Activated naive CD4-positive, alpha-beta T cell treated with Interleukin-2 at 50 U/mL for 16 hours (primary cell): ENCODE measurements at regions not wholly inside any gene's neighbourhood (a gene's known extent, or its start where the extent isn't known, plus 50 kb on each side); places are given as distances from the start of the nearest gene placed in this dataset.
"Not testable (repeated sequence)": the region's sequence is repeated elsewhere in the genome, so short reads cannot be mapped to it uniquely, and the experiment has no call there.

Experiments
- DNase-seq: peaks from one replicate; pipeline ENCODE4 v3.0.0-alpha.2; 2020

DNA sequence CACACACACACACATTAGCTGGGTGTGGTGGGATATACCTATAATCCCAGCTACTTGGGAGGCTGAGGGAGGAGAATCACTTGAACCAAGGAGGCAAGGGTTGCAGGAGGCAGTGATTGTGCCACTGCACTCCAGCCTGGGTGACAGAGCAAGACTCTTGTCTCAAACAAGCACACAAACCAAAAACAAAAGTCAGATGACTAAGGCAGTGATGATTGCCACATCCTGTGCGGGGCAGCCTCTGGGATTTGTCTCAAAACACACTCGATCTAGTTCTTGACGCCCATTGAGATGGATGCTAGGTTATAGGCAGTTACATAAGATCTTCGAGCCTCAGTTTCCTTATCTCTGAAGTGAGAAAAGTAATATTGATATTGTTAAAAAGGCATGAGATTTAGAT lies 57.8 kb upstream of the NBPF8 start:
- DNase-seq = peak; percentile 65

DNA sequence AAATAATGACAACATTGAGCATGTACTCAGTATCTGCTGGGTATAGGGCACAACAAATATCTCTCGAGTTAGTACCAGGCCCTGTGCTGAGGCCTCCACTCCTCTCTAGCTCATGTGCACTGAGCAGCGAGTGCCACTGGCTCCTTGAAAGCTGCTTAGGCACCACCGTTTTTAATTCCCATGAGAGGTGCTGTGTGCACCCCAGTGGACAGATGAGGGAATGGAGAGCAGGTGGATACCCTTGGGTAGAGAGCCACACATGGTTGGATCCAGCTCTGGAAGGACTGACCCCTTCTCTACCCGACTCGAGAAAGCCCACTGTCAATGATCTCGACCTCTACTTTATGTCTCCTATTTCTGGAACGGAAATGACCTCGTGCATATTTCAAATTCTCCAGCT lies 58.7 kb upstream of the NBPF8 start:
- not testable (repeated sequence) for DNase-seq

DNA sequence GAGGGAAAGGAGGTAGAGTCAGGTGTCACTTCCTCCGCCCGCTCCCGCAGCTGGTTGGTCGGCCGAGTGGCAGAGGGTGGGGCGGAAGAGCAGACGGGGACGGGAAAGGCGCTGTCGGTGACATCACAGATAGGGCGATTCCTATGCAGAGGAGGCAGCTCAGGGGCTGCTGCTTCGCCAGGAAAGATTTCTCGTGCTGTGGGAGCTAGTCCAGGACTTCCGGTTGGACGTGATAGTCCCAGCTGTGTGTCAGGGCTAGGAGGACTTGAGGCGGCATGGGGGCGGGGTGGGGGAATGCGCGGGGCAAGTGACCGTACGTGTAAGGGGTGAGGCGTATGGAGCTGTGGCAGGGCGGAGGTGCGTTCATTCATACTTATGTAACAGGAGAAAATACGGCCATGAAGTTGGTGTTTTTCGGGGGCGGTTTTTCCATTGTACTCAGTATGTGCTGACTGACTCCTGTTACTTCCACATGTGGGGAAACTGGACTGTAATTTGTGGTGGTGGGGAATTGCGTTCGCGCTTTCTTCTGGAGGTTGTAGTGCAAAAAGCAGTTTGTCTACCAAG lies 60.1 kb upstream of the NBPF8 start:
- DNase-seq = peak; percentile 59

GRCh38 chr1:120342231-120343073 lies 72.4 kb upstream of the NBPF8 start:
- DNase-seq = peak; percentile 14

DNA sequence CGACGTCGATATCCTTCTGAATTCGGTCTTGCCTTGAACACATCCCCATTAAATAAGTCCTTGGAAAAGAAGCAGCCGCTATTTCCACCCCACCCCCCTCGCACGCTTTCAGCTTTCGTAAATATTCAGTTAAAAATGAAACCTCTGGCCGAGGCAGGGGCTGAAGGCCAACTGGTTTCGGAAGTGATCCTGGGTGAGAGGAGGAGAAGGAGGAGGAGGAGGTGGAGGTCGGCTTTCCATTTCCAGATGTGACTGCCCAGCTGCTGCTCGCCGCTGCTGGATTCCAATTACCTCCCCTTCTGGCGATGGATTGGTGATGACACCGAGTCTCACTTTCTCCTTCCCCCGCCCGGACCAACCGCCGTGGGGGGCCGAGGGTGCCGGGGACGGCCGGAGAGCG lies 73.1 kb upstream of the NBPF8 start:
- peak; percentile 12 for DNase-seq

GRCh38 chr1:120340838-120341751 lies 73.7 kb upstream of the NBPF8 start:
- peak; percentile 62 for DNase-seq

DNA sequence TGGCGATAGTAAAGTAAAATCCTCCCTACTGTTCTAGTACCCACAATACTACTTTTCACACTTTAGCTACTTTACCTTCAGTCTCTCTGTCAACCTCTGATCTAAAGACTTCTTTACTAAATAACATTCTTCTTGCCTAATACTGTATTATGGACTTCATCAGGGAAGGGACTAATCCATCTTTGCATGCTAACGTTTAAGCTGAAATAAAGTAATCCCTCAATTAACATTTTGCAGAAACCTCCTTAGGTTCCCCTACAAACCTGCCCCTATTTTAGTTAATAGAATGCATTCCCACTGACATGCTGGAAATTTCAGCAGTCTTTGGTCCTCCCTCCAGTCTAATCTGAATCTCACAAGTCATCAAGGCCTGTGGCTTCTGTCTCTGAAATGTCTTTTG lies 99.1 kb upstream of the NBPF8 start:
- not testable (repeated sequence) for DNase-seq

DNA sequence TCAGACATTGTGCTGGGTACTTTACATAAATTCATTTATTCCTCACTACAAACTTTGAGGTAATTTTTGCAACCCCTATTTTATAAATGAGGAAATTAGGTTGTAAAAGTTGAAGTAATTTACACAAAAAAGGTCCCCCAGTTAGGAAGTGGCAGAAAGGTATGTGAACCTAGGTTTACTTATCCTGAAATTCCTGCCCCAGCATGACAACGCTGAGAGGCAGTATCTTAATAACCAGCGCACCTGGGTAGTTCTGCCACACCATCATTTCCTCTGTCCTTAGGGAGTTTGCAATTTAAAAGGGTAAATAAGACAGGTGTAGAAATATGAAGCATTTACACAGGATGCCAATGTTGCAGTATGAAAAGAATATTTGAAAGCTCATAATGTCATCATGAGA lies 102.9 kb upstream of the NBPF8 start:
- not testable (repeated sequence) for DNase-seq

GRCh38 chr1:120308940-120309578 lies 105.8 kb upstream of the NBPF8 start:
- DNase-seq = not testable (repeated sequence)

DNA sequence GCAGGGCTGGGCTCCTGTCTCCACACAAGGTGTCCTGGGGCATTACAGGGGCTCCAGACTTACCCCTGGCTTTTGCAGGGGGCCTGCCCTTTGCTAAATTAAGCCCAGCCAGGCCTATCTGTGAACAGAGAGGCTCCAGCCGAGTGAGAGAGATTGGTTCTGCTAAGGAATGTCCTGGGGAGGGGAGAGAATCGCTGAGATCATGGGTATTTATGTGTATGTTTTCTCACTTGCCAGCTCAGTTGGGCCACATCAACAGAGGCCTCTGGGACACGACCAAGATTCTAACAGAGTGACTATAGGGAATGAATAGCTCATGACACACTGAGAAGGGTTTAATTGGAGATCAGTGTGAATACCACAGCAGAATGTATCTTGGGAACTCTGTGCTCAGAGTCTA lies 109.8 kb upstream of the NBPF8 start:
- not testable (repeated sequence) for DNase-seq

DNA sequence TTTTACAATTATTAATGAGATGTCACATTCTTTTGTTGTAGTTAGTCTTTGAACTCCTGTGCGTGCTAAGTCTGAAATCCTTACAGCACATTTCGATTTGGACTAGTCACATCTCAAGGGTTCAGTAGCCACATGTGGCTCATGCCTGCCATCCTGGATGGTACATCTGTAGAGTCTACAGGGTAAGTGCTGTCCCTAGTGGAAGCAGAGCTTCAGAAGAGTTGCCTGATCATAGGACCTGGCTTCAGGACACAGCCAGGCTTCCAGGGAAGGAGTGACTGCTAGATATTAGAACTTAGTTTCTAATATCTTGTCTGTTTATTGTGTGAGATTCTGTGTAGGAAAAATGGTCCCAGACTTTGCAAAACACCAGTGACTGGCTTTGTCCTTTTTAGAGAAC lies 110.5 kb upstream of the NBPF8 start:
- DNase-seq = not testable (repeated sequence)

- DNase-seq = not testable (repeated sequence)
Measured at GRCh38 chr1:120299433-120300057, 115.3 kb upstream of the NBPF8 start.

DNA sequence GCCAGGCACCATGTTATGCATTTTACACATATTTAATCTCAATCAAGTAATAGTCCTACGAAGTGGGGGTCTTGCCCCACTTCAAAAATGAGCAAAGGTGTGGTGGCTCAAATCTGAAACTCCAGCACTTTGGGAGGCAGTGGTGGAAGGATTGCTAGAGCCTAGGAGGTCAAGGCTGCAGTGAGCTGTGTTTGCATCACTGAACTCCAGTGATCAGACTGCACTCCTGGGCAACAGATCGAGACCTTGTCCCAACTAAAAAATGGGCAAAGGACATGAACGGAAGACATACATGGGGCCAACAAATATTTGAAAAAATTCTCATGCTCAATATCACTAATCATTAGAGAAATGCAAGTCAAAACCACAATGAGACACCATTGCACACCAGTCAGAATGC lies 116.3 kb upstream of the NBPF8 start:
- not testable (repeated sequence) for DNase-seq

GRCh38 chr1:120297345-120297953 lies 117.4 kb upstream of the NBPF8 start:
- DNase-seq = not testable (repeated sequence)

DNA sequence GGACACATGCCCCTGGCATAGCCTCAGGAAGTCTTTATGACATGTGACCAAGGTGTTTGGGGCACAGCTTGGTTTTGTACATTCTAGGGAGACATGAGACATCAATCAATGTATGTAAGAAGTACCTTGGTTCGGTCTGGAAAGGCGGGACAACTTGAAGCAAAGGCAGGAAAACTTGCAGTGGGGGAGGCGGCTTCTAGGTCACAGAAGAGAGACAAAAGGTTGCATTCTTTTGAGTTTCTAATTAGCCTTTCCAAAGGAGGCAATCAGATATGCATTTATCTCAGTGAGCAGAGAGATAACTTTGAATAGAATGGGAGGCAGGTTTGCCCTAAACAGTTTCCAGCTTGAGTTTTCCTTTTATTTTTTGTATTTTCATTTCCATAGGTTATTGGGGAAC lies 113.8 kb upstream of the SEC22B start:
- DNase-seq = not testable (repeated sequence)

DNA sequence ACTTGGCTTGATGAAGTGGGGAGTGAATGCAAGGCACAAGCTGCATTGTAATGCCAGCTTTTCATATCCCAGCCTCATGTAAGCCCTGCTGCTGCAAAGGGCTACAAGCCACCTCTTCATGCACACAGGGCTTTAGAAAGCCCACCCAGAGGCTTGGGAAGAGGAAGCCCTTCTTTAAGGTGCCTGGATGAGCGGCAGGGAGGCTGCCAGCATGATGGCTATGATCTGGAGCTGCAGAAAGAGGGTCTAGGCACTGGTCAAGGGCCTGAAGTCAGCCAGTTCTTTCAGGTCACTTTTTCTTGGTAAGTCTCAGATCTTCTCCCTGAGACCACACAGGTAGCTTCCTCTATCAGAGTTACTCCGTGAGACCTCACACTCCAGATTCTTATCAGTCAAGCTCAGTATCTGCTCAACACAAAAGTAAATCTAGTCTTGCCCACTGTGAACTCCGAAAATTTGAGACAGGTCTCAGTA lies 113.3 kb upstream of the SEC22B start:
- DNase-seq = not testable (repeated sequence)

- not testable (repeated sequence) for DNase-seq
Measured at GRCh38 chr1:120288814-120289600, 112.7 kb upstream of the SEC22B start.

- DNase-seq = not testable (repeated sequence)
Measured at GRCh38 chr1:120288167-120288566, 111.8 kb upstream of the SEC22B start.

- not testable (repeated sequence) for DNase-seq
Measured at GRCh38 chr1:120282744-120283464, 106.6 kb upstream of the SEC22B start.

DNA sequence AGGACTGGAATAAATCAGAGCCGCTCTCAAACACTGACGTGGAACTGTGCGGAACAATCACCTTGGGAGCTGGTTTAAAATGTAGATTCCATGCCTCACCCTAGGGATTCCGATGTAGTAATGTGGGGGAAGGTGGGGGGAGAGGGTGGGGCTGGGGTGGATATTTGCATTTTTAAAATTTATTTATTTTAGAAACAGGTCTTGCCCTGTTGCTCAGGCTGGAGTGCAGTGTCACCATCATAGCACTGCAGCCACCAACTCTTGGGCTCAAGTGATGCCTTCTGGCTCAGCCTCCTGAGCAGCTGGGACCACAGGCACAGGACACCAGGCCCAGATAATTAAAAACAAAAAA lies 101.9 kb upstream of the SEC22B start:
- not testable (repeated sequence) for DNase-seq
